ENCODE measurements at regions not wholly inside any gene's neighbourhood (a gene's known extent, or its start where the extent isn't known, plus 50 kb on each side); places are given as distances from the start of the nearest gene placed in this dataset.
"Not testable (repeated sequence)": the region's sequence is repeated elsewhere in the genome, so short reads cannot be mapped to it uniquely, and the experiment has no call there.

DNA sequence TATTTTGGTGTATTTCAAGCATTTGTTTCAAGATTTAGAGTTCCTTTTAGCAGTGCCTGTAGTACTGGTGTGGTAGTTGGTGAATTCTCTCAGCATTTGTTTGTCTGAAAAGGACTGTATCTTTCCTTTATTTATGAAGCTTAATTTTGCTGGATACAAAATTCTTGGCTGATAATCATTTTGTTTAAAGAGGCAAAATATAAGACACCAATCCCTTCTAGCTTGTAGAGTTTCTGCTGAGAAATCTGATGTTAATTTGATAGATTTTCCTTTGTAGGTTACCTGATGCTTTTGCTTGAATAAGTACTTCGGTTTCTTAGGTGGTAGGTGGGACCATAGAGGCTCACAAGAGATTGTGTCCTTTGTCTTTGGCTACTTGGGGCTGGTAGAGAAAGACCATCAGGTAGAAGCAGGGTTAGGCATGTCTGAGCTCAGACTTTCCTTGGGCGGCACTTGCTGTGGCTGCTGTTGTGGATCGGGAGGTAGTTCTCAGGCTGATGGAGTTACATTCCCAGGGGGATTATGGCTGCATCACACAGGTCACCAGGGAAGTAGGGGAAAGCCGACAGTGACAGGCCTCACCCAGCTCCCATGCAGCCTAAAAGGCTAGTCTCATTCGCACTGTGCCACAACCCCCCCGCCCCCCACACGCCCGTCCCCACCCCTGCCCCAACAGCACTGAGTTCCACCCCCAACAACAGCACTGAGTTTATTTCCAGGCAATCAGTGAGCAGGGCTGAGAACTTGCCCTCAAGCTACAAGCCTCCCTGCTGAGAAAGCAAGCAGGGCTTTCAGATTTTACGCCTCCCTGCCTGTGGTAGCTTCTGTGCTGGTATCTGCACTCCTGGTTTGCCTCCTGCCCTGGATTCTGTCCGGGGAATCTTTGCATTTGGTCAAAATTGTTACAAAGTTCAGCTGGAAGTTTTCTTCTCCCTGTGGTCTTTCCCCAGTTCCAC, 127.1 kb upstream of the GLRA1 start:
- DNase-seq (ENCODE audit: low spot score), result no peak

DNA sequence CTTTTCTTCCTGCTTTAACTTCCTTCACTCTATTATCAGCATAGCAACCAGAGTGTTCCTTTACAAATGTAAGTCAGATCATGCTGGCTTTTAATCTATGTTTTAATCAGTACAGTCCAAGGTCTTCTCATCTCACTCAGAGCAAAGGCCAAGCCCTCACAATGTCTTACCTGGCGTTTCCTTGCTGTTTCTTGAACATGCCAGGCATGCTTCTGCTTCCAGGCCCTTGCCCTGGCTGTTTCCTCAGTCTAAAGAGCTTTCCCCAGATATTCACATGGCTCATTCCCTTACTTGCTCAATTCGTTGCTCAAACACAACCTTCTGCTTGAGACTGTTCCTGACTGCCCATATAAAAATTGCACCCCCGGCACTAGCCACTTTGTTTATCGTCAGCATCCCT, 121.7 kb upstream of the GLRA1 start:
- DNase-seq (ENCODE audit: low spot score), result no peak

DNA sequence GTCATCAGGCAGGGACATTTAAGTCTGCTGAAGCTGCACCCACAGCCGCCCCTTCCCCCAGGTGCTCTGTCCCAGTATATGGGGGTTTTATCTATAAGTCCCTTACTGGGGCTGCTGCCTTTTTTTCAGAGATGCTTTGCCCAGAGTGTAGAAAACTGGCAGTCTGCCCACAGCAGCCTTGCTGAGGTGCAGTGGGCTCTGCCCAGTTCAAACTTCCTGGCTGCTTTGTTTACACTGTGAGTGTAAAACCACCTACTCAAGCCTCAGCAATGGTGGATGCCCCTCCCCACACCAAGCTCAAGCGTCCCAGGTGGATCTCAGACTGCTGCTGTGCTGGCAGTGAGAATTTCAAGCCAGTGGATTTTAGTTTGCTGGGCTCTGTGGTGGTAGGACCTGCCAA, 114.2 kb upstream of the GLRA1 start:
- not testable (repeated sequence) for DNase-seq (ENCODE audit: low spot score)

DNA sequence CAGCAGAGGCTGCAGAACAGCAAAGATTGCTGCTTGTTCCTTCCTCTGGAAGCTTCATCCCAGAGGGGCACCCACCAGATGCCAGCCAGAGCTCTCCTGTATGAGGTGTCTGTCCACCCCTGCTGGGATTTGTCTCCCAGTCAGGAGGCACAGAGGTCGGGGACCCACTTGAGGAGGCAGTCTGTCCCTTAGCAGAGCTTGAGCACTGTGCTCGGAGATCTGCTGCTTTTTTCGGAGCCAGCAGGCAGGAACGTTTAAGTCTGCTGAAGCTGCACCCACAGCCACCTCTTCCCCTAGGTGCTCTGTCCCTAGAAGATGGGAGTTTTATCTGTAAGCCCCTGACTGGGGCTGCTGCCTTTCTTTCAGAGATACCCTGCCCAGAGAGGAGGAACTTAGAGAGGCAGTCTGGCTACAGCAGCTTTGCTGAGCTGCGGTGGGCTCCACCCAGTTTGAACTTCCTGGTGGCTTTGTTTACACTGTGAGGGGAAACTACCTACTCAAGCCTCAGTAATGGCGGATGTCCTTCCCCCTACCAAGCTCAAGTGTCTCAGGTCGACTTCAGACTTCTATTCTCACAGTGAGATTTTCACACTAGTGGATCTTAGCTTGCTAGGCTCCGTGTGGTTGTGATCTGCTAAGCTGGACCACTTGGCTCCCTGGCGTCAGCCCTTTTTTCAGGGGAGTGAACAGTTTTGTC, 101.8 kb upstream of the GLRA1 start:
- DNase-seq (ENCODE audit: low spot score), result not testable (repeated sequence)

DNA sequence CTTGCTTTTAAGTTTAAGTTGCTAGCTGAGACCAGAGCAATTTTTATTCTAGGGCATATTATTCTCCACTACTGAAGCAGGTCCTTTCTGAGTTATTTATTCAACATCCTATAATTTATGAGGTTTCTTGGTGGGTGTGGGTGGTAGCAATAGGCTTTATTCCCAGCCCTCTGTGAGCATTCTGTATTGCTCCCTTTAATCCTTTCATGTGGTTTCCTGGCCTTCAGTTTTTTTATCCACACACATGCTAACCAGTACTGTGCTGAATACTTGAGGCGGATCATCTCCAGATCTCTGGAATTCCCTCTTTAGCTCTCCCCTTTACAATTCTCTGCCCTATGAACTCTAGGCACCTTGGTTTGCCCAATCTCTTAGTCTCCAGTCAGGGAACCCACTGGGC, 91.8 kb upstream of the GLRA1 start:
- no peak for DNase-seq (ENCODE audit: low spot score)

DNA sequence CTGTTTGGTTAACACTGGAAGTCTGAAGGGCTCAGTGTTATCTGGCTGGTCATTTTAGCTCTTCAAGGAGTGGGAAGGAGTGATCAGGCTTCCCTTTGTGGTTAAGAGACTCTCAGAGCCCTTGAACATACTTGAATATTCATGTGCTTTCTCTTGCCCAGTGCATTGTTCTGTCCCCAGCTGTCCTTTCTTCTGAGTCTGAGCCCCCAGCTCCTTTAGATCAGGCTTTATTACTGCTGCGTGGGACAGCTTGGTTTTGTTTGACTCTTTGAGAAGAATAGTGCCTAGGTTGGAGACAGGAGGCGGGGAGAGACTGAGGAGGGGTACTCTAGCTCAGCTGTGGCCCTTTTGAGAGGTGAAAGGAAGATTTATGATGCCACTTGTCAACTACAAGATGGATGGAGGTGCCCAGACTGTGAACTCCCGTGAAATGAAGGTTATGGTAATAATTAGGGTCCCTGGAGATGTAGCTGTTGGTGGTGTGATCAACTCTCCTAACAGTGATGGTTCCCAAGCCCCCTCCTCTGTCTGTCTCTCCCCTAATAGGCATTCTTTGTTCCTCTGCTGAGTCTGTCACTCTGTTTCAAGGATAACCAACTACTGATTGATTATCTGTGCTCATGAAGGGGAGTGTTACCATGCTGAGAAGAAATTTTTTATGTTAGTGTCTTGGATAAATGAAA, 83.1 kb upstream of the GLRA1 start:
- no peak for DNase-seq (ENCODE audit: low spot score)

DNA sequence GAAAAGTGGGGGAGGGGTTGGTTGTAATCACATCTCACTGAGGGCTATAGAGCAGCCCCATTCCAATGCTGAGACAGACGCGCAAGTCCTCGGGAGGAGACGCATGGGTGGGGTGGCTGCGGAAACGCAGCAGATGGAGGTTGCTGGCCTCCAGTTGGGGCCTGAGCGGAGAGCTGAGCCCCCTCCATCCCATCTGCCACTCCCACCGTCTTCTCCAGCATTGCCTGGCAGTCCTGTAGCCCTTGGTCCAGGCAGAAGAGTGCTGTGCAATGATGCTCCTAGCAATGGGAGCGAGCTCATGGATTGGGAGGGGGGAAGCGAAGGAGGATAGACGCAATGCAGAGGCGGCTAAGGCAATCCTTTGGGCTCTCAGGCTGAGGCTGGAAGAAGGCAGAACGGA, 79.4 kb upstream of the GLRA1 start:
- no peak for DNase-seq (ENCODE audit: low spot score)

Measured in Ammon's horn (tissue), 1 donor.